HG03521 (cell line): ENCODE measurements at regions not wholly inside any gene's neighbourhood (a gene's known extent, or its start where the extent isn't known, plus 50 kb on each side); places are given as distances from the start of the nearest gene placed in this dataset.
"Not testable (repeated sequence)": the region's sequence is repeated elsewhere in the genome, so short reads cannot be mapped to it uniquely, and the experiment has no call there.

ENCODE experiments used
- ATAC-seq: cut with Tn5 transposase; IDR thresholded peaks from one replicate; pipeline ENCODE4 v1.9.1; 2021; ENCODE audit warnings: mild to moderate bottlenecking, moderate library complexity; ENCODE audit not compliant: unreplicated experiment

DNA sequence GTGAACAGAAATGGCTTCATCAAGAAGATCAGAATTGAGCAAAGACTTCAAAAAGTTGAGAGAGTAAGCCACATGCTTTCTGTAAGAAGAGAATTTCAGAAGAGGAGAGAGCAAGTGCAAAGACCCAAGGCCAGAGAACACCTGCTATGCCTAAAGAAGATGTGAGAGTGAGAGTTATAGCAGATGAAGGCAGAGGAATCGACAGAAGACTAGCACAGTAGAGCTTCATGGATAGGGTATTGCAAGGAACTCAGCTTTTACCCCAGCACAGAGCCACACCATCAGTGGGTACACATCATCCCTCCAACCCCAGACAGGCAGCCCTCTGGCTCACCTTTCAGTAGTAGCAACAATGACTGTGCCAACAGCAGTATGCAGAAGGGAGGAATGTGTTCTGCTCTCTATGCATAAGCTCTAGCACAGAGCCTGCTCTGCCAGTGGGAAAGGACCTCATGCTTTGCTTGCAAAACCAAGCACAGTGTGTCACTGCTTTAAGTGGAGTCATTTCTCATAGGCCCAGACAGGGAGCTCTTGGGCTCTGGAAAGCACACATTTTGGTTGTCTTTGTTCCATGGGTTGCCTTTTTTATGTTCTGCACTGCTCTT lies 318.6 kb downstream of the NAF1 start:
- no peak for ATAC-seq

DNA sequence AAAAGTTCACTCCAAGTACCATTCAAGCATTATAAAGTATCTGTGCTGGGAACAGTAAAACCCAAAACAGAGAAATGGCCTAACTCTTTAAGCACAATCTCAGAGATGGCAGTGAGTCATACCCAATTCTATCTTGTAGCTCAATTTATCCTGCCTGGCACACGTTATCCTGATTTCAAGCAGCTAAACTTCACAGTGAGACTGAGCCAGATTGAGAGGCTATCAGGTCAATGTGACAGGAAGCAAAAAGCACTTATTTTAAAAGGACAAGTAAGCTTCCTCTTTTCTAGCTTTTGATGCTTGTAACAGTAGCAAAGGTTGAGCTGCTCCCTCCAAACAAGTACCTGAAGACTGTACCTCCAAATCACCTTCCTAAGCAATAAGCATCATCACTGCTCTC lies 324.9 kb downstream of the NAF1 start:
- no peak for ATAC-seq

DNA sequence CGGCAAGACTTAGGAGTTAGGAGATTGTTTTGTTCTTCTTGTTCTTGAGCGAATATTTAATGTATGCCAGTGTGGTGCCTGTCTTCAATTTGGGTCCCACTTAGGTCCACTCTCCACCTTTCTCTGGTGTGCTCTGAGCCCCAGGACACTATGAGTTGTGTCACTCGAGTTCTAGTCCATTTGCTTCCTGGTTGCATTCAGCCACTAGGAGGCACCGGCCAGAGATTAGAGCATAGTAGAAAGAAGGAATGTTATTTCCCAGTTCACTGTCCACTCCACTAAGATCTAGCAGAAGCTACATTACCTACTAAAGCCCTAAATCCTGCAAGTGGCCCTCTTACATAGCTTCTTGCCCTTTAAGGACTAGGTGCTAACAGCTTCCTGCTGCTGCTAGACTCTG lies 326.9 kb downstream of the NAF1 start:
- ATAC-seq: no peak

DNA sequence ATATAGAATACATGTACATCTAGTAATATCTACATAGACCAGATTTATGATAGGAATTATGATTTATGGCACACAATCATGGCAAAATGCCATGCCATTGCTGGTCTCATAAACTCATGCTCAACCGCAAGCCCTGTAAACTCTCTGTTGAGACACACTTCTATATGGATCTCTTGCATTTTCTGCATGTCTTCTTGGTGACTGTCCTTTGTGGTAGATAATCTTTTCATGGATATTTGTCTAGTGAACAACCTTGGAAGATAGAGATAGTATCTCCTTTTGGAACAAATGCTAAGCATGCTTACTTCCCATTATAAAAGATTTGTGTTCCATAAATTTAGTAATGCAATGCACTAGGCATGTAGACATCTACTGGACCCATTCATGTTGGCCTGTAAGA lies 328.0 kb downstream of the NAF1 start:
- ATAC-seq: no peak

DNA sequence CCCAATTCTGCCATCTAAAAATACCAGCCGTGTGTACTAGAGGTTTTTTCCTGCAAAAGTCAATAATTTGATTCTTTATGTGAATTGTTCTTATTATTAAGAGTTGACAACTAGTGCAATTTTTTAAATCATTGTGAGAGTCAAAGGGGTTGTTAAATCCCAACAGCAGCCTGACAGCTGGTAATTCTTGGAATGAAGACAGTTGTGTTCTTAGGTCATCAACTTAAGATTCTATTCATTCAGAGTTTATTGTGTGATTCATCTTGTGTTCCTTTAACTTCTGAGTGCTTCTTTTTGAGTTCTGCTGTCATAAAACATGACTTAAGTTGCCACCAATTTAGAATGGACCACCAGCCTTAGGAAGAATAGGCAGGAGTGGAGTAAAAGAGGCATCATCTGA lies 329.0 kb downstream of the NAF1 start:
- ATAC-seq: no peak

DNA sequence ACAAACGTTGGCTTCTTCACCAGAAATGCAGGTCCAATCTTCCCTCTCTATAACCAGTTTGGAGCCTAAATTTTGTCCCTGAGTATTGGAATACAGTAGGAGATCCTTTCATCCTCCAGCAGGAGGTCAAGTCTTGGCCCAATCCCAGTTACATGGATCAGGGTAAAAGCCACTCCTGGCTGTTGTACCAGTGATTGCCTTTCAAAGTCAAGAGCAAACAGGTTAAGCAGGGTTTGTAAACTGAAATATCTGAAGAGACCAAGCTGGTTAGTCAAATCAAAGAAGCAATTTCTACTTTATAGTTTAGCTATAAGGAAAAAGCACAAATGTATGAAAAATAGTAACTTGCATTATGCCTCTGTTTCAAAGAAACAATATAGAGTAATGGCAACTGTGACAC lies 329.4 kb downstream of the NAF1 start:
- ATAC-seq: no peak

DNA sequence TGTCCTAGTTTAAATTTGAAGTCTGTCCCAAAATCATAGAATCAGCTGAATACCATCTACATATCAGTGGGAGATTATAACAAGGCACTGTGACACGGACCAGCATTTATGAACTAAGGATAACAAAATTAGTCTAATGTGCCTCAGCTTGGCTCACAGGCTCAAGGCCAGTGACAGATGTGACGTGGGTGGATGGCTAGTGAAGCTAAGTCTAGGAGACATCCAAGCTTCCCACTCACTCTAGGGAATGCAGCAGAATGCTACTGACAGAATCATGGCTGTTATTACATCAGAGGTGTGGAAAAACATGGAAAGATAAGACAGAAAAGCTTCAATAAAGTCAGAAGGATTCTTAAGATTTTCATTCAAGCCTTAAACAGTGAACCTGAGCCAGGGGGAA lies 329.9 kb downstream of the NAF1 start:
- no peak for ATAC-seq

DNA sequence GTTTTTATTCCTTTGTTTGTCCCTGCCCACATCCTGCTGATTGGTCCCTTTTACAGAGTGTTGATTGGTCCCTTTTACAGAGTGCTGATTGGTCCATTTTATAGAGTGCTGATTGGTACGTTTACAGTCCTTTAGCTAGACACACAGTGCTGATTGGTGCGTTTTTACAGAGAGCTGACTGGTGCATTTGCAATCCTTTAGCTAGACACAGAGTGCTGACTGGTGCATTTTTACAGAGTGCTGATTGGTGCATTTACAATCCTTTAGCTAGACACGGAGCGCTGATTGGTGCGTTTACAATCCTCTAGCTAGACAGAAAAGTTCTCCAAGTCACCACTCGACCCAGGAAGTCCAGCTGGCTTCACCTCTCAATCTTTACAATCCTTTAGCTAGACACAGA lies 330.4 kb downstream of the NAF1 start:
- ATAC-seq: not testable (repeated sequence)

DNA sequence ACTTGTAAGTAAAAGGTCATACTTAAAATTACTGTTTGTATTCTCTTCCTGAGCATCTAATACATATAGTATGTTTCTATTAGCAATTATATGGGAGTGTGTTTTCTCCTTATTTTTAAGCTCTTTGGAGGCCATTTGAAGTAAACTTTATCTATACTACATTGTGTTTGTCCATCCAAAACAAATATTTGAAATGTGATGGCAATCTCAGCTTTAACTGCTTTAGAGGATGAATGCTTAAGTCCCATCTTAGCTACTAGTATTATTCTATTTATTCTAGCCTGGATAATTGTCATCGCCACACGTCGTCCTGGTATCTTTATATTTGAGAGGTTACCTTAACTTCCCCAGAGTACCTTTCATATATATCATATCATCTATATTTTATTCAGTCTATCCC lies 335.8 kb downstream of the NAF1 start:
- ATAC-seq: no peak

DNA sequence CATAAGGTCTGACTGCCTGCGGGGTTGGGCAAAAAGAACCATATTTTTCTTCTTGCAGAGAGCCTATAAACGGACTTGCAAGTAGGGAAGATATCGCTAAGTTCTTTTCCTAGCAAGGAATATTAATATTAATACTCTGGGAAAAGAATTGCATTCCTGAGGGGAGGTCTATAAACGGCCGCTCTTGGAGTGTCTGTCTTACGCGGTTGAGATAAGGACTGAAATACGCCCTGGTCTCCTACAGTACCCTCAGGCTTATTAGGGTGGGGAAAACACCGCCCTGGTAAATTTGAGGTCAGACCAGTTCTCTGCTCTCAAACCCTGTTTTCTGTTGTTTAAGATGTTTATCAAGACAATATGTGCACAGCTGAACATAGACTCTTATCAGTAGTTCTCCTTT lies 349.3 kb downstream of the NAF1 start:
- ATAC-seq: not testable (repeated sequence)

DNA sequence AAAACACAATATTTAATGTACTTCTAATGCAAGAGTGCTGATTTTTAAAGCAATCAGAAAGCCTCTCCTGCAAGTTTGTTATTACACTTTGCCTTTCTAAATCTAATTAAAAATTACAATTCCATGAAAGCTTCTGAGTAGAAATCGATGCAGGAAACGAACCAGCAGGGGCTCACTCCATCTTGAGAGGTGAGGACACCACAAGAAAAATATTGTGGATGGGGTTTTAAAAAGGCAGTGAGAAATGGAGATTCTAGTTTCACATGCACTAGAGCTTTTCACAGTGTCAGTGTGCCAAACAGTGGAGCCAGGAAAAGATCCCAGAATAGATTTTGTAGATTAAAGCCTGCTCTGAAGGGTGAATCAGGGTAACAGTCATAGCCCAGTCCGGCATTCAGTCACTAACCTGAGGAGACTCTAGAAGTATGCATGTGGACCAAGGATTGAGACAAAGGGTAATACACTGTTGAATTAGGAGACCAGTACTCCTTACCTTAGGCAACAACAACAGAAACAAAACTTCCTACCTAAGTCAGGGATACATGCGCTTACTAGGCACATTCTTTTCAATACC lies 362.3 kb downstream of the NAF1 start:
- no peak for ATAC-seq

DNA sequence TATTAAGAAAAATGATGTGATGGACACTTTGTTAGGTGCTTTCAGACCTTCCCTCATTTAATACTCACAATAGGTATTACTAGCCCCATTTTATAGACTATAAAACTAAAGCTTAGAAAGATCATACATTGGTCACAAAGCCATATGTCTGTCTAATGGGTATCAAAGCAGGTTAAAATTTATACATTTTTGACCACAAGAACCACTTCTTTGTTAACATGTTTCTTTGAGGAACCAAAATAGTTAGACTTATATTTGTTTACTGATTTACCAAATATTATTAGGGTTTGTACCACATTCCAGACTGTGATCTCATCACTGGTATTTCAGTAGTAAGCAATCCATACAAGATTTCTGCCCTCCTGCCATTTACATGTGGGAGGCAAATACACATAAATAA lies 363.3 kb downstream of the NAF1 start:
- no peak for ATAC-seq

DNA sequence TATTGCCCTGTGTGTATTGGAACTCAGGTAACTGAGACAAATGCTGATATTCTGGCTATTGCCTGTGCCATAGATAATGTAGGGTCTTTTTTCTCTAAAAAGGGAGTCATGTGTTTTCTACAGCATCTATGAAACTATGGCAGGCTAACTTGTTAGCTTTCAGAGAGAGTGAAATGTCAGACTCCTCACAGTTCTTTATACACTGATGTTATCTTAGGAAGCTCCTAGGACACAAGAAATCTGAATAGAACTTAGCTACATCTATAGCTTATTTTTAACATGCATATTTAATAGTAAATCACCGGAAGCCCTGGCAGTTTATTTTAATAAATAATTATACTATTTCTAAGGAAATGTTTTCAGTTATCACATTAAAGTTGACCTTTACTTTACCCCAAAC lies 369.6 kb downstream of the NAF1 start:
- no peak for ATAC-seq

DNA sequence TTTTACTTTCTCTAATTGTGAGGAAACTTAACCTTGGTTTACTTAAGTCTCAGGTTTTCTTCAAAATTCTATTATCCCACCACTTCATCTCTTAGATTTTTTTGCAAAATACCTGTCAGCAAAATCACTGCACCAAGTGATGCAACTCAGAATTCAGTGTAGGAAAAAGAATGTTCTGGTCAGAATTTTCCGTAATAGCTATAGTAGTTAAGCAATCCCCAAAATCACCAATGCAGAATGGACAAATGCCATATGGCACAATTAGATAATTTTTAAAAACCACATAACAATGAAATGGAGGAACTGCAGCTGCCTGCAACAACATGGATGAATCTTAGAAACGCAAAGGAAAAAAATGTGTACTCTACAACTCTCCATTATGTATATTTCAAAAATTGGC lies 373.1 kb downstream of the NAF1 start:
- ATAC-seq: no peak

DNA sequence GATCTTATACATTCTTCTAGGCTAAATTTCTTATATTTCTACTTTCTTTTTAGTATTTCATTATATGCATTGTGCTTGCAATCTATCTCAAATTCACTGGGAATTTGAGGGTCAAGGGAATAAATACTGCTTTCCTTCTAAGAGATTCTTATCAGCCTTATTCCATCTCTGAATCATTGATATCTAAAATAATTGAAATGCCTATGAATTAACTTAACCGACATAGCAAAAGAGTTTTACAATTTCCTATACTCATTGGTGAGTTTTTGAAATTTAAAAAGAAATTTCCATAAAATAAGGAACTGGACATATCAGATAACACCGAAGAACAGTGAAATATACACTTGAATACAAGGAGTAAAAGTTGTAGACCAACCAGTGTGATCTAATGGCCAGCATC lies 373.7 kb downstream of the NAF1 start:
- ATAC-seq: no peak

DNA sequence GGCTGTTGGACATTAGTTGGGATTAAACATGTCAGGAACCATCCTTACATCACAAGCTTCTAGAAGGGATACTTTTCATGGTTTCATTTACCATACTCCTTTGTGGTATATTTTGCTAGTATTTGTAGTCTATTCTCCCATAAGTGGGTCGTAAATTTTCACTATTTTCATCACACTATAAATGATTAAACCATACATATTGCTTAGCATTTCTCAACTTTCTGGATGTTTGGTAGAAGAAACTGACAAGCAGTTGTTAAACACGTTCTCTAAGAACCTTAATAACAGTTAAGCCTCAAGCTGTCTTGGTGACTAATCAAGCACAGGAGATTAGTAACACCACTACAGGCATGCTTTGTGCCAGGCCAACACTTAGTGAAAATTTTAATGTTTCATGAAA lies 375.5 kb downstream of the NAF1 start:
- ATAC-seq: no peak

DNA sequence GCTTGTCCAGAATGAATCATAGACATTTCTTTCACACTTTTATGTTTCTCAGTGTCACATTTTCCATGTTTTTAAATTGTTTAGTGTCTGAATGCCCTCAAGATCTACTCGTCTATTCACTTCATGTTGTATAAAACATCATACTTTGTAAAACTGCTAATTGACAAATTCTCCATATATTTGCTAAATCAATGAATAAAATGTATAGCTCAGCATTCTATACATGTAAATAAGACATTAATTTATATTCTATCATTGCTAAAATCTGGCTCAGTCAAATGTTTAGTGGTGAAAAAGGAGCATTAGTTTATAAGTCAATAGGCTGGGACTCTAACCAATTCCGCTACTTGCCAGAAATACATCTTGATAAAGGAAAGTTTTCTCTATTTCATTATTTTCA lies 379.6 kb downstream of the NAF1 start:
- no peak for ATAC-seq

DNA sequence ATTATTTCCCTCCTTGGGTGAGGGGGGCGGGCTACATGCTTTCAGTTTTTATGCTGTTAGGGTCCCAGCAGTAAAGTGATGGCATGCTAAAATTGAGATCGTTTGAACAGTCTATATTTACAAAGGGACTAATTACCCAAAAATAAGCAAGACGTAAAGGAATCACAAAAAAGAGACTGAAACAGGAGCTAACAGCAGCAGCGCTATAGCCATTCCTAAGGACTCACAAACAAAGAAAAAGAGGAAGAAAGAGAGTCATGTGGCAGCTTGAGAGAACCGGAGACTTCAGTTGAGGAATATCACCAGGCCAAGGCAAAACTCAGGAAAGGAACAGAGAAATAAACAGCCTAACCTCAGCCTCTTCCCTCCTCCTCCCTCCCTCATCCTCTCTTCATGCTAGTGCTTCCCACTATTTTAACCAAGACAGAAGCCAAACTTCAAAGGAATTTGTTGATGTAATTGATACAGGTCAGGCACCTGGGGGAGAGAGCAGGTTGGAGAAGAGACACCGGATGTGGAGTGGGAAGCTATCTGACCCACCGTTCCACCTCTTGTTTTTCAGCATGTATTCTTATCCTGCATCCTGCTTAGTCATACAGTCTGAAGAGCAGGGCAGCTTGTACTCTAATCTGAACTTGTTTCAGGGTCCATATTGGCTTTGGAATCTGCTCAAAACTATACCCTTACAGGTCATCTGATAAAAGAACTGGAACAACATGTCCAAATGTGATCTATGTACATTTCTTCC lies 383.7 kb downstream of the NAF1 start:
- ATAC-seq: no peak

DNA sequence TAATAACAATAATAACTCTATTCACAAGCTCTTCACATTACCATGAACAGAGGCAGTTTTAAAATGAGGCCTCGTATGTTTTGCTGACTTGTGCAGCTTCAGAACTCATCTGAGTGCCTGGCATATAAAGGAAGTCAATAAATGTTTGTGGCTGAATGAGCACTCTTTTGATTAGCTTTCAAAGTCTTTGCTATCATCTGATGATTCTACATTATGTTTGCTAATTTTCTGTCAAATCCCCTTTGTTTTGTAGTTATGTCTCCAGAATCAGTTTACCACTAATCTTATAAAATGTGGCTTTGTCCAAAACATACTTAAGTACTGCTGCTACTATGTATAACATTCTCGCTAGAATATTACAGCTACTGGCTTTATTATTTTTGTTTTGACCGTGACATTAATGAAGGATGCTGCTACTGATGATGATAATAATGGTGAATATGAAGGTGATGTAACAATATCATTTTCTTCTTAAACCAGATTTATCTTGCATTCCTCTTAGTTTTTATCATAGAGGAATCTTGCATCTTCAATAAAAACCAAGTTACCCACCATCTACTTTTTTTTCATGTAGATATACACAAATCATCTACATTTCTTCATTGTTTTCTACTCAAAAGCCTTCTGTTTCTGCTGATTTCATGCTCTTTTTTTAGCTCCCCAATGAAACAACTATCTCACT lies 384.5 kb downstream of the NAF1 start:
- ATAC-seq: no peak

DNA sequence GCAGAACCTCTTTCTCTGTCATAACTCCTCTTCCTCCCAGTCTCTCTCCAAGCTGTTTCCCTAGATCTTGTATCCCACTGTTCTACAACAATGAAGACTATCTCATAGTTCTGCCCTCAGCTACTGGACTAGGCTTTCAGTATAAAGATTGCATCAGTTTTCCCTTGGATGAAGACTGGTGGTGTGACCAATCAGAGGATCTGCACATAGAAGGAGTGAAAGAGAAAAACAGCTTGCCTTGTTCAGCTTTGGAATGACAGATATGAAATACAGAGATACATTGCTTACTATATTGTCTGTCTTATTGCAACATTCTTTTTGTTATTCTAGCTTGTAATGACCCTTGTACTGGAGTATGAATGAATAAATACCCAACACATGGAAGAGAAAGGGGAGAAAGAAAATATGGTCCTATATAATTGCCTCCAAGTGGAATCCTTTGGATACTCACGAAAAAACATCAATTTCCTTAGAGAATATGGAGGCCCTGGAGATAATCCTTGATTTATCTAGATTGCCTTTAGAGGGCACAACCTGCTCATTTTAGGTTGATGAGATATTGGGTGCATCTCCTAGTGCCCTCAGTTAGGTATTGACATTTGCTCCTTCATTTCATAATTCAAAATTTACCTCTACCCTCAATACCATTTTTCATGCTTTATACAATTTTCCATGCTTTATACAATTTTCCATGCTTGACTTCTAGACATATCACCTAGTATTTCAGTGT lies 395.8 kb downstream of the NAF1 start:
- no peak for ATAC-seq

DNA sequence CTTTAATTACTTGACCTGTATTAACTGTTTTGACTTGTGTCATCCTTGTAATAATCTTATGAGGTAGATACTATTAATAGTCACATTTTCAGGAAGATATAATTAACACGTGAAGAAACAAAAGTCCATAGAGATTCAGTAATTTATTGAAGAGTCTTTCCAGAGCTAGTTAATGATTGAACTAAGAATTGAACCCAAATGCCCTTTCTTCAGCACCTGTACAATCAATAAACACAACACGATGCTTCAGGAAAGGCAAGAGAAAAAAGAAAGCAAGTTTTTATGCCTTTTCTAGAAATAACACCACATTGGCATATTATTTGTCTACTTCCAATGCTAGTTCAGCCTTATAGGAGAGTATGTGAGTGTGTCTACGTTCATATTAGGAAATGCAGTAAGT lies 399.6 kb downstream of the NAF1 start:
- no peak for ATAC-seq
